ENCODE measurements at regions not wholly inside any gene's neighbourhood (a gene's known extent, or its start where the extent isn't known, plus 50 kb on each side); places are given as distances from the start of the nearest gene placed in this dataset.

- TF ChIP-seq, protein P1, sequence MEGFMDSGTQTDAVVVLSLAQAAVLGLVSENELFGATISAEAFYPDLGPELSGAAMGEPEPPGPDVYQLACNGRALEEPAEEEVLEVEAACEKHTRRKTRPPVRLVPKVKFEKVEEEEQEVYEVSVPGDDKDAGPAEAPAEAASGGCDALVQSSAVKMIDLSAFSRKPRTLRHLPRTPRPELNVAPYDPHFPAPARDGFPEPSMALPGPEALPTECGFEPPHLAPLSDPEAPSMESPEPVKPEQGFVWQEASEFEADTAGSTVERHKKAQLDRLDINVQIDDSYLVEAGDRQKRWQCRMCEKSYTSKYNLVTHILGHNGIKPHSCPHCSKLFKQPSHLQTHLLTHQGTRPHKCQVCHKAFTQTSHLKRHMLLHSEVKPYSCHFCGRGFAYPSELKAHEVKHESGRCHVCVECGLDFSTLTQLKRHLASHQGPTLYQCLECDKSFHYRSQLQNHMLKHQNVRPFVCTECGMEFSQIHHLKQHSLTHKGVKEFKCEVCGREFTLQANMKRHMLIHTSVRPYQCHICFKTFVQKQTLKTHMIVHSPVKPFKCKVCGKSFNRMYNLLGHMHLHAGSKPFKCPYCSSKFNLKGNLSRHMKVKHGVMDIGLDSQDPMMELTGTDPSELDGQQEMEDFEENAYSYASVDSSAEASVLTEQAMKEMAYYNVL (CRISPR knock-in tag; IDR thresholded peaks at IDR 0.05; ENCODE audit: borderline replicate concordance), result no peak
- no peak for TF ChIP-seq HNF4G (IDR thresholded peaks at IDR 0.05; ENCODE audit: borderline replicate concordance, low read depth, low read length)
- no peak for TF ChIP-seq HNF4G (CRISPR knock-in tag; IDR thresholded peaks at IDR 0.05; ENCODE audit: borderline replicate concordance, low read depth)
- peak; percentile 43; the same call in 1 of the 2 replicates for TF ChIP-seq ONECUT2 (CRISPR knock-in tag; IDR thresholded peaks at IDR 0.05)
Measured at GRCh38 chr1:219993554-219994433, 52.5 kb downstream of the EPRS1 start (continued).

DNA sequence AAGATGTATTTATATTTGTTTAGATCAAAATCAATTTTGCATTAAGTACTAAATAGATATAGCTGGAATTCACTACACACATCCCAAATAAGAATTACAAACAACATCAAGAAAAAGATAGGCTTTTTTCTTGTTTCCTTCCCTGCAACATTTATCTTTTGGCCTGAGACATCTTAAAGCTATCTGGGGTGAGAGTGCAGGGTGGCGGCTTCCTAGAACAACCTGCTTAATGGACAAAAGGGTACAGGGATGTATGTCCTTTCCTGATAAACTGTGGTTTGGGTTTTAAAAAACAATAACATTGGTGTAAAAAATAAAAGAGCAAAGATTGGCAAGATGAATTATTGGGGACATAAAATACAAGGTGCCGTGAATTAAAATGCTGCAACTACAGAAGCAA is 54.4 kb downstream of the EPRS1 start:
- H3K4me2 ChIP-seq (ENCODE audit: low read depth, low read length), result no peak overlapping the region
- H3K27me3 ChIP-seq (ENCODE audit: control insufficient read depth in 1 of 2, insufficient read depth in 2 of 2, low read length in 2 of 2), result no peaks in the 10 kb centered on the region
- no peak overlapping the region for H3K9ac ChIP-seq (ENCODE audit: insufficient read depth, low read depth, low read length)
- H3K9me3 ChIP-seq (ENCODE audit: low read length), result no peaks in the 10 kb centered on the region
- no peak for ATAC-seq
- H3K36me3 ChIP-seq (replicated peaks in 1 of 2; ENCODE audit: control insufficient read depth in 1 of 2, insufficient read depth in 2 of 2, low read length in 2 of 2), result peaks cover 6 to 38% of the 10 kb centered on the region in 2 experiments
- no peak for FAIRE-seq
- POLR2A ChIA-PET, result interaction anchor here (1.3 kb wide), 1 partner anchor 54 kb away, joined by 3 read pairs; the partner anchor contains the start of gene EPRS1
- intact Hi-C loops (cut with micrococcal nuclease; ENCODE audit: unreplicated experiment), result loop anchor here (1.0 to 5.0 kb wide), 3 partner anchors 115 to 155 kb away; no protein-coding TSS in a partner anchor
- H3K27ac ChIP-seq (ENCODE audit: extremely low read length, insufficient read depth, low read length), result no peak overlapping the region
- WGBS (ENCODE audit: low lambda C conversion rate), result 96% methylated on average over 2 of the region's 2 CpGs
- H3K4me3 ChIP-seq (replicated peaks in 1 of 3; ENCODE audit: insufficient read depth in 1 of 3, low read depth in 2 of 3, low read length in 3 of 3), result no peak overlapping the region
- no peaks in the 10 kb centered on the region for H4K20me1 ChIP-seq (ENCODE audit: insufficient read depth, low read length)
- CTCF ChIA-PET (ENCODE audit: low intra/inter-chr PET ratio, low total read pairs), result no interaction called here
- no peak for DNase-seq (ENCODE audit: low spot score)
- peaks cover 22% of the 10 kb centered on the region for H3K4me1 ChIP-seq (ENCODE audit: insufficient read depth, low read length)
- no peaks in the 10 kb centered on the region for H3K79me2 ChIP-seq (ENCODE audit: insufficient read depth, low read length)
- no peak for TF ChIP-seq ZNF20 (CRISPR knock-in tag; IDR thresholded peaks at IDR 0.05)
- TF ChIP-seq ZNF629 (CRISPR knock-in tag; conservative IDR thresholded peaks at IDR 0.05), result no peak
- no peak for TF ChIP-seq ZNF44 (CRISPR knock-in tag; IDR thresholded peaks at IDR 0.05)
- no peak for TF ChIP-seq KLF12 (CRISPR knock-in tag; IDR thresholded peaks at IDR 0.05; ENCODE audit: borderline replicate concordance)
- no peak for TF ChIP-seq HNRNPUL1 (IDR thresholded peaks at IDR 0.05; ENCODE audit: low read depth, low read length)
- no peak for TF ChIP-seq ARID2 (CRISPR knock-in tag; IDR thresholded peaks at IDR 0.05; ENCODE audit: borderline replicate concordance)
- BruUV-seq (replicated peaks), result no TSS peak
- in situ Hi-C loops (cut with HindIII; ENCODE audit: extremely low pct_ligation_motif_present, low pct_unique_long_range_greater_than_20kb), result no loop called here
- H2AFZ ChIP-seq (ENCODE audit: low read length), result no peak overlapping the region

Measured in HepG2 (cell line).